Activated B cell treated with CpG ODN at 0.5 μM for 24 hours (primary cell): ENCODE measurements at regions not wholly inside any gene's neighbourhood (a gene's known extent, or its start where the extent isn't known, plus 50 kb on each side); places are given as distances from the start of the nearest gene placed in this dataset.

Source experiments
- ATAC-seq: fragments of 200-7000 bp; cut with Tn5 transposase; one replicate; pipeline ENCODE4 v1.10.0; 2021; ENCODE audit warnings: low read depth, mild to moderate bottlenecking, moderate library complexity
- CTCF ChIA-PET: fragments of 350-600 bp; sonication (Branson Sonifier 250); formaldehyde crosslinking; loops from one replicate; lab custom pipeline; 2021; ENCODE audit warnings: antibody characterized with exemption; lab: Charles Lee
- POLR2A ChIA-PET: fragments of 350-600 bp; sonication (Branson Sonifier 250); formaldehyde crosslinking; loops from one replicate; lab custom pipeline; 2021; ENCODE audit warnings: antibody characterized with exemption; lab: Charles Lee
- DNase-seq: peaks from one replicate; pipeline ENCODE4 v3.0.0; 2022
- H3K27ac Mint-ChIP-seq: one replicate; pipeline ENCODE4 v1.8.0; 2020; ENCODE audit warnings: mixed read lengths
- H3K27me3 Mint-ChIP-seq: one replicate; pipeline ENCODE4 v1.8.0; 2021; ENCODE audit warnings: mixed read lengths
- H3K36me3 Mint-ChIP-seq: one replicate; pipeline ENCODE4 v1.8.0; 2021; ENCODE audit warnings: low read depth, mixed read lengths
- H3K4me1 Mint-ChIP-seq: one replicate; pipeline ENCODE4 v1.8.0; 2021; ENCODE audit warnings: mixed read lengths
- H3K4me3 Mint-ChIP-seq: one replicate; pipeline ENCODE4 v1.8.0; 2020; ENCODE audit warnings: mild to moderate bottlenecking, mixed read lengths
- H3K9me3 Mint-ChIP-seq: one replicate; pipeline ENCODE4 v1.8.0; 2020; ENCODE audit warnings: mixed read lengths
- CTCF ChIP-seq: fragments of 200-600 bp; IDR thresholded peaks from one replicate; pipeline ENCODE4 v1.8.0; 2022; ENCODE audit warnings: antibody characterized with exemption, mild to moderate bottlenecking
- intact Hi-C: fragments of 100-400 bp; cut with micrococcal nuclease; formaldehyde crosslinking; loops from one replicate; pipeline ENCODE4 v1.15.1; 2024

DNA sequence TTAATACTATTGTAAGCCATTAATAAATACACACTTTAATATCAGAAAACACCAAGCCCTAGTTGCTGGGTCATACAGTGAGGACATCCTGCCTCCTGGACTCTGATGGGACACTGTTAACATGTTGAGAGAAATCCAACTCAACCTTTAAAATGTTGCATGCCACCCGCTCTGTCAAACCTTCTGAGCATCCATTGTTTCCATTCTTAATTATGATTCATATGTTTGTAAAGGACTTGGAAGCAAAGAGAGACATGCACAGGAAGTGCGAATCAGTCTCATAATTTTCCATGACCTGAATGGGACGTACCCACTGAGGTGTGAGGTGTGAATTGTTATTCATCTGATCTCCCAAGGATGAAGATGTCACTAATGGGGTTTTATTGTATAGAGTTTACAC lies 186.4 kb downstream of the CAAP1 start:
- no peaks in the 10 kb centered on the region for H3K27me3 Mint-ChIP-seq
- no peaks in the 10 kb centered on the region for H3K36me3 Mint-ChIP-seq
- H3K4me3 Mint-ChIP-seq = no peak overlapping the region
- DNase-seq = no peak
- H3K4me1 Mint-ChIP-seq = no peaks in the 10 kb centered on the region
- no peak for TF ChIP-seq CTCF
- no peaks in the 10 kb centered on the region for H3K9me3 Mint-ChIP-seq
- no peak for ATAC-seq
- ChIA-PET POLR2A (no interaction called here), CTCF (no interaction called here)
- intact Hi-C loops = no loop called here
- H3K27ac Mint-ChIP-seq = no peak overlapping the region

DNA sequence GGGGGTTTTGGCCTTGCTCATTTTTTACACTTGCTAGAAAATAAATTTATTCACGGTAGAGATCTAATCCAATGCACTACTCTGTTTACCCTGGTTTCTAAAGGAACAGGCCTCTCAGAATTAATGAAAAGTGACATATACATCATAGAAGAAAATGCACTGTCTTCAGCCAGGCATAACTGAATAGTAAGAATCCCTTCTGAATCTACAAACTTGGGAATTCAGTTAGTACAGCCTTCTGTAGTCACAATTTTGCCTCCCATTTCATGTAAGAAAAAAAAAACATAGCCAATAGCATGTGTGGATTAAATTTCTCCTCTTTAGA lies 197.3 kb downstream of the CAAP1 start:
- intact Hi-C loops = no loop called here
- H3K36me3 Mint-ChIP-seq = no peaks in the 10 kb centered on the region
- H3K4me3 Mint-ChIP-seq = no peak overlapping the region
- ATAC-seq (no peak), DNase-seq (no peak)
- no peaks in the 10 kb centered on the region for H3K27me3 Mint-ChIP-seq
- no peaks in the 10 kb centered on the region for H3K4me1 Mint-ChIP-seq
- ChIA-PET CTCF (no interaction called here), POLR2A (no interaction called here)
- TF ChIP-seq CTCF = no peak
- H3K9me3 Mint-ChIP-seq = peaks cover 25% of the 10 kb centered on the region
- H3K27ac Mint-ChIP-seq = no peak overlapping the region

DNA sequence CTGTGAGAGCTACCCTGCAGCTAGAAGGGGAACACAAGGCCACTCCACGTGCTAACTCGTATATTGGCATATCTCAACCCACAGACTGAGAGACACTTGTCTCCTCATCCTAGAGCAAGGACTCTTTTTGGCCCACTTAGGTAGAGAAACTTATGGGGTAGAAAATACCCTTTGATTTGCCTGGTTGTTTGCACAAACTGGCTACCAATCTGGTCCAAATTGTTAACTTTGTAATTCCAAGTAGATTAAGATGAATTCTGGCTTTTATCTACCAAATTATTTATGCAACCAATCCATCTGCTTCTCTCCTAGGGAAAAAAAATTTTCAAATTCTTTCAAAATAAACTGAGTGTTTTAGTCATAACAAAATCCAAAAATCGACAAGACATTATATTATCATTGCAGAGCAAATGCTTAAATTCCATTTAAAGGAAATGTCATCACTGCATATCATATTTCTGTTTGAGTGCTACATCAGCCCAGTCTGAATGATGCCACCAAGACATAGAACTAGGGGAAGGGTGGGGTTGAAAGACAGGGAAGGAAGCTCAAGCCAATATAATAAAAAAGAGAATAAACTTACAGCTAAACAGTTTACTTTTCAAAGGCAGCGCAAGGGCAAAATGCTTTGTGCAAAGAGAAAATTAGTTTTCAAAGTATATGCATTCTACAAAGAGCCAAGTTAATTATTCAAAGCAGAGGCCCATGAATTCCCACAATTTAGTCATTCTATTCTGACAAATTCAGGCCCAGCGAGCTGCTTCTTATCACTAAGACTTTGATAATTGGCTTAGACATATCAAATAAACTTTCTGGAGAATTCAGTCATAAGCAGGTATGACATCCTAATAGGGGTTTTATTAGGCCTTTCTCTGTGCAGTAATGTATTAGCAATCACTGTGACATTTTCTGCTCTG lies 198.0 kb downstream of the CAAP1 start:
- no peak for TF ChIP-seq CTCF
- peaks cover 19% of the 10 kb centered on the region for H3K9me3 Mint-ChIP-seq
- H3K4me3 Mint-ChIP-seq = no peak overlapping the region
- H3K4me1 Mint-ChIP-seq = no peaks in the 10 kb centered on the region
- CTCF ChIA-PET = no interaction called here
- no peak for ATAC-seq
- no peaks in the 10 kb centered on the region for H3K27me3 Mint-ChIP-seq
- no peak overlapping the region for H3K27ac Mint-ChIP-seq
- POLR2A ChIA-PET = no interaction called here
- intact Hi-C loops = no loop called here
- H3K36me3 Mint-ChIP-seq = no peaks in the 10 kb centered on the region
- DNase-seq = no peak

DNA sequence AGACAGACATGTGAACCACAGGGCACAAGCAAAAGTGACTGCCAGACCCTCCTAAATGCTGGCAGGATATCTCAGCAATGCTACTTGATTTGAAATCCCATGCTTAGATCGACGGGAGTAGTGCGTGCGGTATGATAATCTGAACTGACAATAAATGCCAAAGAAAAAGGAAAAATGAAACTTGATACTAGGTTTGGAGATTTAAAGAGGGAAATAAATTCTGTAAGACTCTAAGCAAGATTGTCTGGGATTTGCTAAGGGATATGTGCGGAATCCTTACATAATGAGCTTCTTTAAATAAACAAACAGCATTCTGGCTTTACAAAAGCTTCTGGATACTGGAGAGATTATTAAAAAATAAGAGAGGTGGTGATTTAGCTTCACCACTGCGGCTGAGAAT lies 203.6 kb downstream of the CAAP1 start:
- no peaks in the 10 kb centered on the region for H3K4me1 Mint-ChIP-seq
- POLR2A ChIA-PET = no interaction called here
- intact Hi-C loops = no loop called here
- H3K27ac Mint-ChIP-seq = no peak overlapping the region
- H3K36me3 Mint-ChIP-seq = no peaks in the 10 kb centered on the region
- TF ChIP-seq CTCF = no peak
- no peak overlapping the region for H3K4me3 Mint-ChIP-seq
- CTCF ChIA-PET = no interaction called here
- H3K27me3 Mint-ChIP-seq = peaks cover 3% of the 10 kb centered on the region
- H3K9me3 Mint-ChIP-seq = no peaks in the 10 kb centered on the region
- no peak for ATAC-seq
- no peak for DNase-seq

DNA sequence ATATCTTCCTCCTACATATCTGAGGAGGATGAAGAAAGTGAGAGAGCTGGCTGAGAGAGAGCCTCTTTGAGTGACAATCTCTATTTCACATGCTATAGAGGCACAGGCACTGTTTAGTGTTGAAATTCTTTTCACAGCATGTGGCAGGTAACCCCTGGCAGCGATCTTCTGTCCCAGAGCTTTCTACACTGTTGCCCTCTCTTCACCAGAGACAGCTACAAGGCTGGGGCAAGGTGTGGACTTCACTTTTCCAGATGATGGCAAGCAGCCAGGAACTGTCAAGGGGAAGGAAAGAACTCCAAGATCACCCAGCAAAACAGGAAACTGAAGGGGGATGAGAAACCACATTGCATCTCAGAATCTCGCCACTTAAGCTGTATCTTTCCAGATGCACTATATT lies 205.2 kb downstream of the CAAP1 start:
- CTCF ChIA-PET = no interaction called here
- Mint-ChIP-seq H3K4me1 (no peaks in the 10 kb centered on the region), H3K36me3 (no peaks in the 10 kb centered on the region), H3K27ac (no peak overlapping the region), H3K4me3 (no peak overlapping the region), H3K9me3 (no peaks in the 10 kb centered on the region), H3K27me3 (peaks cover 3% of the 10 kb centered on the region)
- TF ChIP-seq CTCF = no peak
- intact Hi-C loops = no loop called here
- POLR2A ChIA-PET = no interaction called here
- no peak for DNase-seq
- ATAC-seq = no peak
